ENCODE measurements at regions not wholly inside any gene's neighbourhood (a gene's known extent, or its start where the extent isn't known, plus 50 kb on each side); places are given as distances from the start of the nearest gene placed in this dataset.

DNA sequence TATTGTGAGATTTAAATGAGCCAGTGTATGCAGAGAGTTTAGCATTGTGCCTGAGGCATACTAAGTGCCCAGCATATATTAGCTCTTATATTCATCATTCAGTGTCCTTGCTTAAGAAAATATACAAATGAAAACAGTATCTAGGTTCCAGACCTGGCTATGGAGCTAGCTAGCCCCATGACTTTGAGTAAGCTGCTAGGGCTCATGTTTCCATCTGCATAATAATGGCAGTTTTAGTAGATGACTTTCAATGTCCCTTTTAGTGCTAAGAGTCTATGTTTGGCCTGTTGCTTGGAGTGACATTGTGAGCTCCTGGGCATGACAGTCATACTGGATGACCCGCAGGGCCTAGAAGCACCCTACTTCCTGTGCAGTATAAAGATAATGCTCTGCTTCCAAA lies 435.3 kb downstream of the ZIC3 start:
- TF ChIP-seq, protein P1, sequence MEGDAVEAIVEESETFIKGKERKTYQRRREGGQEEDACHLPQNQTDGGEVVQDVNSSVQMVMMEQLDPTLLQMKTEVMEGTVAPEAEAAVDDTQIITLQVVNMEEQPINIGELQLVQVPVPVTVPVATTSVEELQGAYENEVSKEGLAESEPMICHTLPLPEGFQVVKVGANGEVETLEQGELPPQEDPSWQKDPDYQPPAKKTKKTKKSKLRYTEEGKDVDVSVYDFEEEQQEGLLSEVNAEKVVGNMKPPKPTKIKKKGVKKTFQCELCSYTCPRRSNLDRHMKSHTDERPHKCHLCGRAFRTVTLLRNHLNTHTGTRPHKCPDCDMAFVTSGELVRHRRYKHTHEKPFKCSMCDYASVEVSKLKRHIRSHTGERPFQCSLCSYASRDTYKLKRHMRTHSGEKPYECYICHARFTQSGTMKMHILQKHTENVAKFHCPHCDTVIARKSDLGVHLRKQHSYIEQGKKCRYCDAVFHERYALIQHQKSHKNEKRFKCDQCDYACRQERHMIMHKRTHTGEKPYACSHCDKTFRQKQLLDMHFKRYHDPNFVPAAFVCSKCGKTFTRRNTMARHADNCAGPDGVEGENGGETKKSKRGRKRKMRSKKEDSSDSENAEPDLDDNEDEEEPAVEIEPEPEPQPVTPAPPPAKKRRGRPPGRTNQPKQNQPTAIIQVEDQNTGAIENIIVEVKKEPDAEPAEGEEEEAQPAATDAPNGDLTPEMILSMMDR (IDR thresholded peaks at IDR 0.05; ENCODE audit: low read depth, low read length, missing control alignments), result no peak
- no peak overlapping the region for H3K4me3 ChIP-seq (replicated peaks; ENCODE audit: low read depth, low read length)
- DNase-seq (ENCODE audit: extremely low read depth, low read depth), result no peak

DNA sequence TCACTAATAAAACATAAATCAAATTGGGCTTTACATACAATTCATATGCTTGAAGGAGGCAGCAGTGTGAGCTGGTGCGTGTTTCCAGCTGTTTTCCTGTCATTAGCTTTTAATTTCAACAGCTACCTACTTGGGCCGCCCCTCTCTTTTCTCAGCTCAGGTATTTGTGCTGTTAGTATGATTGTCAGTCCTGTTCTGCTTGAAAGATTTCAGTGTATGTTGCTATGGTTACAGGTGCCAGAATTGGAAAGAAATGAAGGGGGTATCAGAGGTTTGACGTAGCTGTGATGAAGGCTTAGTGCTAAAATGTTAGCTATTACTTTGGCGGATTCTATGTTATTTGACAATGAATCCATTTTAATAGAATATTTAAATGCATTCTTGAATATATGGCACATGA lies 440.3 kb downstream of the ZIC3 start:
- TF ChIP-seq, protein P1 (IDR thresholded peaks at IDR 0.05; ENCODE audit: low read depth, low read length, missing control alignments), result no peak
- no peak overlapping the region for H3K4me3 ChIP-seq (replicated peaks; ENCODE audit: low read depth, low read length)
- no peak for DNase-seq (ENCODE audit: extremely low read depth, low read depth)

DNA sequence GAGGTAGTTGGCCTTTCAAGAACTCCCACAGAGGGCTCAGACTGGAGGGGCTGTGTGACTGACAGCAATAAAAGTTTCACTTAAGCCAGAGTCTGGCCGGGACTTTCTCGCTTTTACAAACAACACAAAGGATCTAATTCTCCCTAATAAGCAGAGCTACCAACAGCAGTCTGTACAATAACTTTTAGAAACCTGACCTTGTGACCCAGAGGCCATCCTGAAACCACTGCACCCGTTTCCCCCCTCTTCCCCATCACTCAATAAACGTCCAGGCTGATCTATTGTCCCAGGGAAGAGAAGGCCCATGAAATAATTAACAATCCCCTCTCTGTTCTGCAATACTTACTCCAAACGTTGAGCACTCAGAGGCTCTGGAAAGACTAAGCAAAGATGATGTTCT lies 442.4 kb downstream of the ZIC3 start:
- DNase-seq (ENCODE audit: extremely low read depth, low read depth), result no peak
- no peak overlapping the region for H3K4me3 ChIP-seq (replicated peaks; ENCODE audit: low read depth, low read length)
- TF ChIP-seq, protein P1 (IDR thresholded peaks at IDR 0.05; ENCODE audit: low read depth, low read length, missing control alignments), result no peak

DNA sequence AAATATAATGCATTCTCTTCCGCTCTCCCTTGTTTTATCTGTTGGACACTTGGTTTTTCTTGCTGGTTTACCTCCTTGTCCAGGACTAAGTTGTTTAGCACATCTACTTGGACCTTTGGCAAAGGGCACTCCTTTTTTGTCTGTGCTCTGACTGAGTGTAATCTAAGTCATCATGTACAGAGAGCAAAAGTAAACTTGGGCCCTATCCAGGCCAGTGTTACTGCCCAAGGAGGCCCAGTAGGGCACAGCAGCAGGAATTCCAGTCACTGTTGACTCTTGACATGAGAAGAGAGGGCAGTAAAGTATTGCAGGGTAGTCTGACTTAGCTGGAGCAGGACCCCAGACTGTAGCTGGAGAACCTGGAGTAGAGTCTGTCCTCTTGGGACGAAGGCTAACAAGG lies 445.5 kb downstream of the ZIC3 start:
- TF ChIP-seq, protein P1 (IDR thresholded peaks at IDR 0.05; ENCODE audit: low read depth, low read length, missing control alignments), result no peak
- no peak overlapping the region for H3K4me3 ChIP-seq (replicated peaks; ENCODE audit: low read depth, low read length)
- no peak for DNase-seq (ENCODE audit: extremely low read depth, low read depth)

DNA sequence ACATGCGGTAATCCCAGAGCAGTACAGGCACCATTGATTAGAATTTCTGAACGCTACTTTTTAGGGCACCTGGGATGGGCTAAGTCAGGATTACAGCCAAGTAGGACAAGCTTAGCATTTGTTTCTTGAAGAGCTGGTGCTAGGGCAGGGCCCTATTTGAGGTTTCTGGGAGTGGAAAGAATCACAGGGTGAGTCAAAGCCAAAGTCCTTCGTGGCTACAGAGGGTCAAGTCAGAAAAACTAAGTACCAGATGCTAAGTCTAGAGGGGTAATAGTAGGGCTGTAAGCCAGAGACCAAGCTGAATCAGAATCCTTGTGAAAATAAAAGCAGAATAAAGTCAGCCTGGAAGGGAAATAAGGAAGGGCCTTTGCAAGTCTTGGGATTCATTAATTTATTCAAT lies 448.6 kb downstream of the ZIC3 start:
- H3K4me3 ChIP-seq (replicated peaks; ENCODE audit: low read depth, low read length), result no peak overlapping the region
- no peak for DNase-seq (ENCODE audit: extremely low read depth, low read depth)
- TF ChIP-seq, protein P1 (IDR thresholded peaks at IDR 0.05; ENCODE audit: low read depth, low read length, missing control alignments), result no peak

DNA sequence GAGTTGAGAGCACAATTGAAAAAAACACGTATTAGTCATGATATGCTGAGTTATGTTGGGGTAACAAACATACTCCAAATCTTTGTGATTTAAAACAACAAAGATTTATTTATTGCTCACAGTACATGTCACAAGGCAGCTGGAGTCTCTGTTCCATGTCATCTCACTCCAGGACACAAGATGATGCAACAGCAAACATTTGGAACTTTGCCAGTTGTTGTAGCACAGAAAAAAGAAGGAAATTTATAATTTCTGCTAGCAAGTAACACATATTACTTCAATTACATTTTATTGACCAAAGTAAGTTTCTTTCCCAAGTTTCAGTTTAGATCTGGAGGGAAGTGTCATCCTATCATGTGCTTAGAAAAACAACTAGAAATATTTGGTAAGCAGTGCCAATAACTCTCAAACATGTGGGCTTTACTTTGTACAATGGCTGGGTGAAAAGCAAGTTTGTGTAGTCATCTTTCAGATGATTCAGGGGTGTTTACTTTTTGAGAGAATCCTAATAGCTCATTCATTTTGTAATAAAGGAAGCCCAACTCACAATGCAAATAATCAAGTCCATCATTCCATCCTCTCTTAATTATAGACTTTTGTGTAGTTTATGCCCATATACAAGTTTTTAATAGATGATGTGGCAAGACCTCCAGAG lies 452.3 kb downstream of the ZIC3 start:
- no peak for DNase-seq (ENCODE audit: extremely low read depth, low read depth)
- TF ChIP-seq, protein P1 (IDR thresholded peaks at IDR 0.05; ENCODE audit: low read depth, low read length, missing control alignments), result no peak
- no peak overlapping the region for H3K4me3 ChIP-seq (replicated peaks; ENCODE audit: low read depth, low read length)

DNA sequence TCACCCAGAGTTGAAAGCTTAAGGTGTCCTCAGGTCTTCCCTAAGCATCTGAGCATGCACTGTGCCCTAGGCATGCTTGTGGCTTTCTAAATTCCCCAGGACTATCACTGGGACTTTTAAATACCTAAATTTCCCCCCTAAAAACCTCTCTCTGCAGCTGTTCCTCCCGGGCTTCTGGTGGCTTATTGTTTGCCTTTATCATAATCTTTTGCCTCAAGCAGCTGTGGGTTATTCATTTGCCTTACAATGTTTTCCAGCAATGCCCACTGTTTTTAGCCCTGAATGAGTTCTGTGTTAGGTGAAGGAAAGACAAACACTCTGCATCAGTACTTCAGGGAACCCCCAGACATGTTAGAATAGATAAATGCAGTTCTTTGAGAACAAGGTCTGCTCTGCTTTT lies 455.0 kb downstream of the ZIC3 start:
- DNase-seq (ENCODE audit: extremely low read depth, low read depth), result no peak
- TF ChIP-seq, protein P1 (IDR thresholded peaks at IDR 0.05; ENCODE audit: low read depth, low read length, missing control alignments), result no peak
- H3K4me3 ChIP-seq (replicated peaks; ENCODE audit: low read depth, low read length), result no peak overlapping the region

Measured in HFF-Myc (cell line).